COLO668 (cell line): ENCODE measurements at regions not wholly inside any gene's neighbourhood (a gene's known extent, or its start where the extent isn't known, plus 50 kb on each side); places are given as distances from the start of the nearest gene placed in this dataset.

ENCODE experiments used
- DNase-seq: peaks from one replicate; lab custom pipeline; 2025; ENCODE audit not compliant: unreplicated experiment; lab: John Stamatoyannopoulos, UW

GRCh38 chr14:49396801-49397200 lies 189.4 kb downstream of the RPS29 start:
- DNase-seq = no peak

- no peak for DNase-seq
Measured at GRCh38 chr14:49381778-49382177, 204.4 kb downstream of the RPS29 start.

- DNase-seq = no peak
Measured at GRCh38 chr14:49367696-49368095, 218.5 kb downstream of the RPS29 start.

- no peak for DNase-seq
Measured at GRCh38 chr14:49366416-49366815, 219.8 kb downstream of the RPS29 start.

- no peak for DNase-seq
Measured at GRCh38 chr14:49364752-49365117, 221.4 kb downstream of the RPS29 start.

- DNase-seq = no peak
Measured at GRCh38 chr14:49363821-49364751, 222.1 kb downstream of the RPS29 start.

GRCh38 chr14:49362916-49363315 lies 223.3 kb downstream of the RPS29 start:
- no peak for DNase-seq

- no peak for DNase-seq
Measured at GRCh38 chr14:49339130-49339529, 247.1 kb downstream of the RPS29 start.

- DNase-seq = no peak
Measured at GRCh38 chr14:49319810-49320209, 266.4 kb downstream of the RPS29 start.

- no peak for DNase-seq
Measured at GRCh38 chr14:49315570-49315969, 270.6 kb downstream of the RPS29 start.

GRCh38 chr14:49314737-49315136 lies 271.4 kb downstream of the RPS29 start:
- DNase-seq = no peak

GRCh38 chr14:49313108-49313507 lies 273.1 kb downstream of the RPS29 start:
- no peak for DNase-seq

- DNase-seq = no peak
Measured at GRCh38 chr14:49310298-49310697, 275.9 kb downstream of the RPS29 start.

GRCh38 chr14:49306152-49306751 lies 279.9 kb downstream of the RPS29 start:
- no peak for DNase-seq

GRCh38 chr14:49303946-49304516 lies 282.1 kb downstream of the RPS29 start:
- no peak for DNase-seq

GRCh38 chr14:49297102-49297501 lies 289.1 kb downstream of the RPS29 start:
- no peak for DNase-seq

- DNase-seq = no peak
Measured at GRCh38 chr14:49294621-49295148, 291.5 kb downstream of the RPS29 start.

GRCh38 chr14:49287004-49287403 lies 299.2 kb downstream of the RPS29 start:
- DNase-seq = no peak

- no peak for DNase-seq
Measured at GRCh38 chr14:49286257-49286983, 299.8 kb downstream of the RPS29 start.

- DNase-seq = no peak
Measured at GRCh38 chr14:49280566-49280965, 305.6 kb downstream of the RPS29 start.

- DNase-seq = no peak
Measured at GRCh38 chr14:49250517-49250916, 335.7 kb downstream of the RPS29 start.
